Type B pancreatic cell (in vitro differentiated cells): ENCODE measurements at regions not wholly inside any gene's neighbourhood (a gene's known extent, or its start where the extent isn't known, plus 50 kb on each side); places are given as distances from the start of the nearest gene placed in this dataset.

ENCODE experiments used
- DNase-seq: peaks from one replicate; pipeline ENCODE4 v3.0.0; 2021; ENCODE audit warnings: mixed read lengths; ENCODE audit not compliant: unreplicated experiment; ENCODE audit errors: extremely low spot score
- H3K27ac Mint-ChIP-seq: 2 replicates; pipeline ENCODE4 v1.8.0; 2021; ENCODE audit warnings: mild to moderate bottlenecking, mixed read lengths
- H3K27me3 Mint-ChIP-seq: 2 replicates; pipeline ENCODE4 v1.8.0; 2021; ENCODE audit warnings: mixed read lengths
- H3K36me3 Mint-ChIP-seq: 2 replicates; pipeline ENCODE4 v1.8.0; 2021; ENCODE audit warnings: mixed read lengths
- H3K4me1 Mint-ChIP-seq: one replicate; pipeline ENCODE4 v1.8.0; 2021; ENCODE audit warnings: mixed read lengths; ENCODE audit not compliant: unreplicated experiment
- H3K4me3 Mint-ChIP-seq: 2 replicates; pipeline ENCODE4 v1.8.0; 2021; ENCODE audit warnings: mild to moderate bottlenecking, mixed read lengths
- H3K9me3 Mint-ChIP-seq: 2 replicates; pipeline ENCODE4 v1.8.0; 2021; ENCODE audit warnings: mixed read lengths
- CTCF ChIP-seq: fragments of 200-600 bp; sonication (generic); conservative IDR thresholded peaks from 2 replicates; pipeline ENCODE4 v1.5.0; 2021; ENCODE audit warnings: antibody characterized with exemption, mild to moderate bottlenecking

- no peaks in the 10 kb centered on the region for H3K9me3 Mint-ChIP-seq
- H3K27me3 Mint-ChIP-seq: peaks cover 9% of the 10 kb centered on the region
- no peaks in the 10 kb centered on the region for H3K4me1 Mint-ChIP-seq
- no peak for TF ChIP-seq CTCF
- DNase-seq: no peak
- no peaks in the 10 kb centered on the region for H3K36me3 Mint-ChIP-seq
- no peak overlapping the region for H3K4me3 Mint-ChIP-seq
- H3K27ac Mint-ChIP-seq: no peak overlapping the region
Observed at GRCh38 chr9:108643731-108644510, 211.9 kb downstream of the ACTL7B start.

- no peak for TF ChIP-seq CTCF
- Mint-ChIP-seq H3K36me3 (no peaks in the 10 kb centered on the region), H3K4me3 (no peak overlapping the region), H3K27ac (no peak overlapping the region), H3K4me1 (no peaks in the 10 kb centered on the region), H3K9me3 (no peaks in the 10 kb centered on the region), H3K27me3 (peaks cover 9% of the 10 kb centered on the region)
- no peak for DNase-seq
Observed at GRCh38 chr9:108642871-108643270, 212.9 kb downstream of the ACTL7B start.

- Mint-ChIP-seq H3K4me3 (no peak overlapping the region), H3K27me3 (peaks cover 4% of the 10 kb centered on the region), H3K4me1 (peaks cover 16% of the 10 kb centered on the region), H3K27ac (no peak overlapping the region), H3K36me3 (no peaks in the 10 kb centered on the region), H3K9me3 (no peaks in the 10 kb centered on the region)
- TF ChIP-seq CTCF: no peak
- DNase-seq: no peak
Observed at GRCh38 chr9:108640230-108640629, 215.6 kb downstream of the ACTL7B start.

GRCh38 chr9:108639696-108640095, 216.1 kb downstream of the ACTL7B start:
- Mint-ChIP-seq H3K9me3 (no peaks in the 10 kb centered on the region), H3K27ac (no peak overlapping the region)
- TF ChIP-seq CTCF: no peak

GRCh38 chr9:108639091-108639490, 216.7 kb downstream of the ACTL7B start:
- Mint-ChIP-seq H3K4me3 (no peak overlapping the region), H3K36me3 (no peaks in the 10 kb centered on the region), H3K9me3 (no peaks in the 10 kb centered on the region), H3K27me3 (peaks cover 4% of the 10 kb centered on the region), H3K27ac (no peak overlapping the region), H3K4me1 (peaks cover 16% of the 10 kb centered on the region)
- no peak for TF ChIP-seq CTCF
- no peak for DNase-seq

More at GRCh38 chr9:108639696-108640095, 216.1 kb downstream of the ACTL7B start:
- DNase-seq: no peak
- Mint-ChIP-seq H3K27me3 (peaks cover 4% of the 10 kb centered on the region), H3K4me3 (no peak overlapping the region), H3K4me1 (peaks cover 16% of the 10 kb centered on the region), H3K36me3 (no peaks in the 10 kb centered on the region)
